Upper lobe of left lung (tissue), 4 donors: ENCODE measurements at regions not wholly inside any gene's neighbourhood (a gene's known extent, or its start where the extent isn't known, plus 50 kb on each side); places are given as distances from the start of the nearest gene placed in this dataset.

Experiments
- CTCF ChIP-seq, 6 experiments: fragments of 450-650 bp in 4 of 6; fragments of 200-600 bp in 2 of 6; sonication (generic) in 2 of 6; IDR thresholded peaks; one replicate each; pipeline ENCODE4 v1.5.1; 2016 to 2019; ENCODE audit warnings: antibody characterized with exemption in 6 of 6
- EP300 ChIP-seq, 4 donors: sonication (generic); formaldehyde crosslinking; IDR thresholded peaks; one replicate each; pipeline ENCODE4 v1.5.1; 2017; ENCODE audit warnings: antibody characterized with exemption in 4 of 4, control low read depth in 2 of 4
- POLR2AphosphoS5 ChIP-seq, 2 donors: sonication (generic); formaldehyde crosslinking; IDR thresholded peaks; one replicate each; pipeline ENCODE4 v1.5.1; 2017; ENCODE audit warnings: antibody characterized with exemption in 2 of 2

DNA sequence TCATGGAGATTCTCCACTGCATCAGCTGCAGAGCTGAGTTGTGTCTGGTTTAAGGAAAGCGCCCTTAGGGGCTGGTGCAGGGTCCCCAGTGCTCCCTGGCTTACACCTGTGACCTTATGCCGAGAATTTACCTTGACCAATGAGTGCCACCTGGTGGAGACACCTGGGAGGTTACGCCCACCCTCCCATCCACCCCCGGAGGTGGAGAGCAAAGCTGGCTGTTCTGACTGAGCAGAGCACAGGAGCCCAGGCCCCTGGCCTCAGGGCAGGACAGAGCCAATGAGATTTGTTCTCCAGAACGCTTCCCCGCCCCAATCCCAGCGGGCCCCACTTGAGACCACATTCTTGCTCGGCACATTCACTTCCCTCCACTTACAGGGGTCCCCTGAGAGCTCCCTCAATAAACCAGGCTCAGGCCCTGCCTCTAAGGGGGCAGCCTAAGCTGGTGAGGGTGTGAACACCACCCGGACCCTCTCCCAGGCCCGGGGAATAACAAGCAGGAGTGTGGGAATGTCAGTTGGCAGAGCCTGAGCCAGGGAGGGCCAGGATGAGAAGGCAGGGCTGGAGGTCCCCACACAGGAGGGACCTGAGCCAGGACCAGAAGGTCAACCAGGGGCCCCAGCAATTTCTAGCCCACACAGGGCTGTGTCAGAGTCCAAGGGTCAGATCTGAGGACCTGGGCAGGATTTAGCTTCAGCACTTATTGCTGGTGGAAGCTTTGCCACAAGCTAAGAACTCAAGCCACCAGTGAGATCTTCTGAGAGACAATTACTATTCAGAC, 117.1 kb downstream of the TPRA1 start:
- TF ChIP-seq POLR2AphosphoS5 (IDR thresholded peaks at IDR 0.05), result no peak
- TF ChIP-seq CTCF (IDR thresholded peaks at IDR 0.05), result peak in 4 of 6 experiments; percentile 29 to 52 (median 36)
- TF ChIP-seq EP300 (IDR thresholded peaks at IDR 0.05), result no peak
